ENCODE measurements at regions not wholly inside any gene's neighbourhood (a gene's known extent, or its start where the extent isn't known, plus 50 kb on each side); places are given as distances from the start of the nearest gene placed in this dataset.

- H3K9me3 Mint-ChIP-seq = peaks cover 0 to 3% (median 0%) of the 10 kb centered on the region in 7 donors
- no peak overlapping the region for H3K4me3 Mint-ChIP-seq
- Histone ChIP-seq H3K27ac (ENCODE audit: low read depth in 1 of 2, low read length in 2 of 2) (no peak overlapping the region), H3K79me2 (ENCODE audit: insufficient read depth, low read length) (no peaks in the 10 kb centered on the region), H2AFZ (ENCODE audit: insufficient read depth, low read depth, low read length, poor library complexity, severe bottlenecking) (no peak overlapping the region), H3K9me3 (replicated peaks in 1 of 2; ENCODE audit: control insufficient read depth in 1 of 2, insufficient read depth in 1 of 2, low read length in 2 of 2) (no peaks in the 10 kb centered on the region), H3K9ac (ENCODE audit: insufficient read depth, low read length, poor library complexity, severe bottlenecking) (no peak overlapping the region), H3K27me3 (ENCODE audit: control insufficient read depth in 2 of 2, insufficient read depth in 2 of 2, low read length in 2 of 2) (no peaks in the 10 kb centered on the region), H3K4me1 (ENCODE audit: control insufficient read depth in 1 of 2, insufficient read depth in 2 of 2, low read length in 2 of 2) (no peaks in the 10 kb centered on the region), H3K36me3 (replicated peaks in 1 of 2; ENCODE audit: control insufficient read depth in 1 of 2, insufficient read depth in 2 of 2, low read length in 2 of 2) (no peaks in the 10 kb centered on the region), H3K4me2 (replicated peaks; ENCODE audit: extremely low read depth, low read length, poor library complexity, severe bottlenecking) (no peak overlapping the region), H3K4me3 (replicated peaks in 1 of 3; ENCODE audit: low read depth in 2 of 3, low read length in 3 of 3) (no peak overlapping the region), H4K20me1 (ENCODE audit: insufficient read depth, low read length) (no peaks in the 10 kb centered on the region)
- DNase-seq = no peak
- H3K36me3 Mint-ChIP-seq = no peaks in the 10 kb centered on the region
- H3K27ac Mint-ChIP-seq = no peak overlapping the region
- WGBS (ENCODE audit: insufficient coverage) = no CpG with 5 or more reads among the region's 1 CpG
- intact Hi-C loops (cut with micrococcal nuclease) = no loop called here
- no peaks in the 10 kb centered on the region for H3K27me3 Mint-ChIP-seq (ENCODE audit: low read depth in 3 of 3)
- H3K4me1 Mint-ChIP-seq = no peaks in the 10 kb centered on the region
- no peak for TF ChIP-seq CTCF (IDR thresholded peaks at IDR 0.05)
These were observed 537.9 kb upstream of the FAT3 start for GRCh38 chr11:91686700-91687099.

- H3K79me2 ChIP-seq (ENCODE audit: insufficient read depth, low read length) = no peaks in the 10 kb centered on the region
- intact Hi-C loops (cut with micrococcal nuclease) = no loop called here
- no peaks in the 10 kb centered on the region for H3K27me3 Mint-ChIP-seq (ENCODE audit: low read depth in 3 of 3)
These were observed 538.3 kb upstream of the FAT3 start for GRCh38 chr11:91686281-91686680.

More at GRCh38 chr11:91686281-91686680, 538.3 kb upstream of the FAT3 start:
- H3K4me3 Mint-ChIP-seq = no peak overlapping the region
- DNase-seq = no peak
- TF ChIP-seq CTCF (IDR thresholded peaks at IDR 0.05) = no peak
- no peak overlapping the region for H3K27ac ChIP-seq (ENCODE audit: low read depth in 1 of 2, low read length in 2 of 2)
- no CpG with 5 or more reads among the region's 3 CpGs for whole genome bisulfite sequencing (ENCODE audit: insufficient coverage)
- H3K9ac ChIP-seq (ENCODE audit: insufficient read depth, low read length, poor library complexity, severe bottlenecking) = no peak overlapping the region
- no peaks in the 10 kb centered on the region for H3K27me3 ChIP-seq (ENCODE audit: control insufficient read depth in 2 of 2, insufficient read depth in 2 of 2, low read length in 2 of 2)
- no peaks in the 10 kb centered on the region for H3K36me3 ChIP-seq (replicated peaks in 1 of 2; ENCODE audit: control insufficient read depth in 1 of 2, insufficient read depth in 2 of 2, low read length in 2 of 2)
- H2AFZ ChIP-seq (ENCODE audit: insufficient read depth, low read depth, low read length, poor library complexity, severe bottlenecking) = no peak overlapping the region
- no peaks in the 10 kb centered on the region for H3K4me1 ChIP-seq (ENCODE audit: control insufficient read depth in 1 of 2, insufficient read depth in 2 of 2, low read length in 2 of 2)
- no peaks in the 10 kb centered on the region for H3K4me1 Mint-ChIP-seq
- no peak overlapping the region for H3K4me2 ChIP-seq (replicated peaks; ENCODE audit: extremely low read depth, low read length, poor library complexity, severe bottlenecking)
- H3K27ac Mint-ChIP-seq = no peak overlapping the region
- H3K36me3 Mint-ChIP-seq = no peaks in the 10 kb centered on the region
- no peak overlapping the region for H3K4me3 ChIP-seq (replicated peaks in 1 of 3; ENCODE audit: low read depth in 2 of 3, low read length in 3 of 3)
- peaks cover 0 to 3% (median 0%) of the 10 kb centered on the region in 7 donors for H3K9me3 Mint-ChIP-seq
- H3K9me3 ChIP-seq (replicated peaks in 1 of 2; ENCODE audit: control insufficient read depth in 1 of 2, insufficient read depth in 1 of 2, low read length in 2 of 2) = no peaks in the 10 kb centered on the region
- no peaks in the 10 kb centered on the region for H4K20me1 ChIP-seq (ENCODE audit: insufficient read depth, low read length)

Measured in CD14-positive monocyte (primary cell).